ENCODE measurements at regions not wholly inside any gene's neighbourhood (a gene's known extent, or its start where the extent isn't known, plus 50 kb on each side); places are given as distances from the start of the nearest gene placed in this dataset.
"Not testable (repeated sequence)": the region's sequence is repeated elsewhere in the genome, so short reads cannot be mapped to it uniquely, and the experiment has no call there.

GRCh38 chr2:116810071-116810470, 1004.4 kb upstream of the DDX18 start:
- Histone ChIP-seq H3K27ac (no peak overlapping the region), H4K20me1 (ENCODE audit: insufficient read depth) (no peaks in the 10 kb centered on the region), H2AFZ (ENCODE audit: low read depth) (no peak overlapping the region), H3K4me2 (no peak overlapping the region), H3K4me3 (IDR thresholded peaks at IDR 0.05; ENCODE audit: insufficient read depth, low read depth, low read length) (no peak overlapping the region), H3K9ac (no peak overlapping the region), H3K27me3 (ENCODE audit: insufficient read depth, low read depth) (no peaks in the 10 kb centered on the region), H3K4me1 (ENCODE audit: low read depth, poor library complexity, severe bottlenecking) (no peaks in the 10 kb centered on the region), H3K79me2 (ENCODE audit: insufficient read depth, low read depth) (no peaks in the 10 kb centered on the region), H3K36me3 (ENCODE audit: insufficient read depth) (no peaks in the 10 kb centered on the region)
- no peak for TF ChIP-seq CTCF (conservative IDR thresholded peaks at IDR 0.05; ENCODE audit: low read depth, low read length)

GRCh38 chr2:116810645-116811044, 1003.8 kb upstream of the DDX18 start:
- Histone ChIP-seq H3K36me3 (ENCODE audit: insufficient read depth) (no peaks in the 10 kb centered on the region), H3K4me2 (no peak overlapping the region), H3K79me2 (ENCODE audit: insufficient read depth, low read depth) (no peaks in the 10 kb centered on the region), H2AFZ (ENCODE audit: low read depth) (no peak overlapping the region), H3K4me3 (IDR thresholded peaks at IDR 0.05; ENCODE audit: insufficient read depth, low read depth, low read length) (no peak overlapping the region), H3K9ac (no peak overlapping the region), H3K27me3 (ENCODE audit: insufficient read depth, low read depth) (no peaks in the 10 kb centered on the region), H3K27ac (no peak overlapping the region), H4K20me1 (ENCODE audit: insufficient read depth) (no peaks in the 10 kb centered on the region), H3K4me1 (ENCODE audit: low read depth, poor library complexity, severe bottlenecking) (no peaks in the 10 kb centered on the region)
- TF ChIP-seq CTCF (conservative IDR thresholded peaks at IDR 0.05; ENCODE audit: low read depth, low read length), result no peak

GRCh38 chr2:116819355-116819754, 995.1 kb upstream of the DDX18 start:
- TF ChIP-seq CTCF (conservative IDR thresholded peaks at IDR 0.05; ENCODE audit: low read depth, low read length), result no peak
- Histone ChIP-seq H3K4me3 (IDR thresholded peaks at IDR 0.05; ENCODE audit: insufficient read depth, low read depth, low read length) (no peak overlapping the region), H3K4me1 (ENCODE audit: low read depth, poor library complexity, severe bottlenecking) (no peaks in the 10 kb centered on the region), H3K79me2 (ENCODE audit: insufficient read depth, low read depth) (no peaks in the 10 kb centered on the region), H3K27ac (no peak overlapping the region), H3K9ac (no peak overlapping the region), H3K27me3 (ENCODE audit: insufficient read depth, low read depth) (no peaks in the 10 kb centered on the region), H3K4me2 (no peak overlapping the region), H2AFZ (ENCODE audit: low read depth) (no peak overlapping the region), H4K20me1 (ENCODE audit: insufficient read depth) (no peaks in the 10 kb centered on the region), H3K36me3 (ENCODE audit: insufficient read depth) (no peaks in the 10 kb centered on the region)

- Histone ChIP-seq H3K4me1 (ENCODE audit: low read depth, poor library complexity, severe bottlenecking) (no peaks in the 10 kb centered on the region), H4K20me1 (ENCODE audit: insufficient read depth) (no peaks in the 10 kb centered on the region), H3K27ac (no peak overlapping the region), H3K79me2 (ENCODE audit: insufficient read depth, low read depth) (no peaks in the 10 kb centered on the region), H3K9ac (no peak overlapping the region), H2AFZ (ENCODE audit: low read depth) (no peak overlapping the region), H3K4me2 (no peak overlapping the region), H3K4me3 (IDR thresholded peaks at IDR 0.05; ENCODE audit: insufficient read depth, low read depth, low read length) (no peak overlapping the region), H3K36me3 (ENCODE audit: insufficient read depth) (no peaks in the 10 kb centered on the region), H3K27me3 (ENCODE audit: insufficient read depth, low read depth) (no peaks in the 10 kb centered on the region)
- TF ChIP-seq CTCF (conservative IDR thresholded peaks at IDR 0.05; ENCODE audit: low read depth, low read length), result no peak
These were observed 993.5 kb upstream of the DDX18 start for GRCh38 chr2:116820986-116821385.

- H3K36me3 ChIP-seq (ENCODE audit: insufficient read depth); H3K4me2 ChIP-seq; H4K20me1 ChIP-seq (ENCODE audit: insufficient read depth); H3K4me1 ChIP-seq (ENCODE audit: low read depth, poor library complexity, severe bottlenecking); H3K79me2 ChIP-seq (ENCODE audit: insufficient read depth, low read depth); H3K4me3 ChIP-seq (IDR thresholded peaks at IDR 0.05; ENCODE audit: insufficient read depth, low read depth, low read length); H3K27ac ChIP-seq; H2AFZ ChIP-seq (ENCODE audit: low read depth); H3K9ac ChIP-seq; H3K27me3 ChIP-seq (ENCODE audit: insufficient read depth, low read depth): not testable (repeated sequence)
These were observed 984.9 kb upstream of the DDX18 start for GRCh38 chr2:116829543-116829942.
